Keratinocyte (primary cell): ENCODE measurements at regions not wholly inside any gene's neighbourhood (a gene's known extent, or its start where the extent isn't known, plus 50 kb on each side); places are given as distances from the start of the nearest gene placed in this dataset.
"Not testable (repeated sequence)": the region's sequence is repeated elsewhere in the genome, so short reads cannot be mapped to it uniquely, and the experiment has no call there.

Experiments used
- DNase-seq: peaks from one replicate; pipeline ENCODE4 v3.0.0-alpha.2; 2011; ENCODE audit warnings: low read depth, missing footprints, low spot score
- FAIRE-seq: peaks from 2 replicates; lab custom pipeline; 2011; peaks lifted over from hg19 to GRCh38; lab: Jason Lieb, UNC
- H2AFZ ChIP-seq: 2 replicates; pipeline ENCODE4 v1.6.0; 2012; ENCODE audit warnings: low read length, control low read depth, inconsistent platforms; ENCODE audit not compliant: control insufficient read depth
- H3K27ac ChIP-seq: 2 replicates; pipeline ENCODE4 v1.5.1; 2011; ENCODE audit warnings: low read length; ENCODE audit not compliant: control insufficient read depth, insufficient read depth
- H3K27me3 ChIP-seq: 3 replicates; pipeline ENCODE4 v1.6.0; 2011; ENCODE audit warnings: low read length; ENCODE audit not compliant: control insufficient read depth, insufficient read depth; ENCODE audit errors: extremely low read depth
- H3K36me3 ChIP-seq, 2 experiments: 2 replicates in 1 of 2; 3 replicates in 1 of 2; pipeline ENCODE4 v1.5.1; 2011; ENCODE audit warnings: low read length in 2 of 2, mild to moderate bottlenecking in 1 of 2; ENCODE audit not compliant: control insufficient read depth in 2 of 2, insufficient read depth in 2 of 2; ENCODE audit errors: extremely low read depth in 1 of 2
- H3K4me1 ChIP-seq: 3 replicates; pipeline ENCODE4 v1.5.1; 2011; ENCODE audit warnings: low read length; ENCODE audit not compliant: control insufficient read depth, insufficient read depth; ENCODE audit errors: extremely low read depth
- H3K4me2 ChIP-seq: 3 replicates; pipeline ENCODE4 v1.6.0; 2011; ENCODE audit warnings: low read depth, low read length; ENCODE audit not compliant: control insufficient read depth, insufficient read depth; ENCODE audit errors: extremely low read depth
- H3K4me3 ChIP-seq, 3 experiments: fragments of 200-600 bp in 1 of 3; sonication (generic) in 1 of 3; 2 replicates in 2 of 3; 3 replicates in 1 of 3; pipeline ENCODE4 v1.5.1; 2011 to 2016; ENCODE audit warnings: low read length in 3 of 3, mild to moderate bottlenecking in 3 of 3, control low read depth in 2 of 3, inconsistent platforms in 1 of 3, low read depth in 1 of 3, mixed read lengths in 1 of 3, mixed run types in 1 of 3, moderate library complexity in 1 of 3; ENCODE audit not compliant: control insufficient read depth in 2 of 3, insufficient read depth in 2 of 3; ENCODE audit errors: extremely low read depth in 1 of 3
- H3K79me2 ChIP-seq: 2 replicates; pipeline ENCODE4 v1.6.0; 2012; ENCODE audit warnings: low read length; ENCODE audit not compliant: control insufficient read depth, insufficient read depth
- H3K9ac ChIP-seq: 3 replicates; pipeline ENCODE4 v1.6.0; 2011; ENCODE audit warnings: low read length; ENCODE audit not compliant: control insufficient read depth, insufficient read depth; ENCODE audit errors: extremely low read depth
- H3K9me1 ChIP-seq: 3 replicates; pipeline ENCODE4 v1.6.0; 2011; ENCODE audit warnings: low read length; ENCODE audit not compliant: control insufficient read depth, insufficient read depth; ENCODE audit errors: extremely low read depth
- H3K9me3 ChIP-seq: 2 replicates; pipeline ENCODE4 v1.5.1; 2012; ENCODE audit warnings: low read depth, low read length; ENCODE audit not compliant: control insufficient read depth
- H4K20me1 ChIP-seq: 3 replicates; pipeline ENCODE4 v1.6.0; 2011; ENCODE audit warnings: low read length; ENCODE audit not compliant: control insufficient read depth, insufficient read depth; ENCODE audit errors: extremely low read depth
- EZH2 ChIP-seq: IDR thresholded peaks from one replicate; pipeline ENCODE4 v1.6.1; 2012; ENCODE audit warnings: inconsistent platforms, mild to moderate bottlenecking, low read length, moderate library complexity
- dilution Hi-C: fragments of 300-500 bp; cut with MboI; formaldehyde crosslinking; loops from one replicate; pipeline ENCODE4 v1.7.0; 2020; ENCODE audit warnings: low sequenced_read_pairs; ENCODE audit not compliant: extremely low pct_ligation_motif_present
- TF ChIP-seq, protein P1 (sequence below), 3 experiments: IDR thresholded peaks in 1 of 3; conservative IDR thresholded peaks in 1 of 3; optimal IDR thresholded peaks in 1 of 3; 2 replicates in 2 of 3; 3 replicates in 1 of 3; pipeline versions ENCODE3 to v1.5.1; 2011; ENCODE audit warnings: low read length in 3 of 3, mild to moderate bottlenecking in 3 of 3, moderate library complexity in 2 of 3, control low read depth in 1 of 3, inconsistent platforms in 1 of 3; ENCODE audit not compliant: insufficient read depth in 2 of 3; ENCODE audit errors: extremely low read depth in 1 of 3

GRCh38 chr18:49722477-49722876, 90.9 kb downstream of the ACAA2 start:
- TF ChIP-seq, protein P1, sequence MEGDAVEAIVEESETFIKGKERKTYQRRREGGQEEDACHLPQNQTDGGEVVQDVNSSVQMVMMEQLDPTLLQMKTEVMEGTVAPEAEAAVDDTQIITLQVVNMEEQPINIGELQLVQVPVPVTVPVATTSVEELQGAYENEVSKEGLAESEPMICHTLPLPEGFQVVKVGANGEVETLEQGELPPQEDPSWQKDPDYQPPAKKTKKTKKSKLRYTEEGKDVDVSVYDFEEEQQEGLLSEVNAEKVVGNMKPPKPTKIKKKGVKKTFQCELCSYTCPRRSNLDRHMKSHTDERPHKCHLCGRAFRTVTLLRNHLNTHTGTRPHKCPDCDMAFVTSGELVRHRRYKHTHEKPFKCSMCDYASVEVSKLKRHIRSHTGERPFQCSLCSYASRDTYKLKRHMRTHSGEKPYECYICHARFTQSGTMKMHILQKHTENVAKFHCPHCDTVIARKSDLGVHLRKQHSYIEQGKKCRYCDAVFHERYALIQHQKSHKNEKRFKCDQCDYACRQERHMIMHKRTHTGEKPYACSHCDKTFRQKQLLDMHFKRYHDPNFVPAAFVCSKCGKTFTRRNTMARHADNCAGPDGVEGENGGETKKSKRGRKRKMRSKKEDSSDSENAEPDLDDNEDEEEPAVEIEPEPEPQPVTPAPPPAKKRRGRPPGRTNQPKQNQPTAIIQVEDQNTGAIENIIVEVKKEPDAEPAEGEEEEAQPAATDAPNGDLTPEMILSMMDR (optimal IDR thresholded peaks at IDR 0.05 in 1 of 3, IDR thresholded peaks at IDR 0.05 in 1 of 3, conservative IDR thresholded peaks at IDR 0.05 in 1 of 3; ENCODE audit: extremely low read depth in 1 of 3, insufficient read depth in 2 of 3, low read length in 3 of 3): no peak
- TF ChIP-seq EZH2: no peak
- Histone ChIP-seq H3K4me3 (no peak overlapping the region), H3K79me2 (no peaks in the 10 kb centered on the region), H4K20me1 (no peaks in the 10 kb centered on the region), H3K36me3 (no peaks in the 10 kb centered on the region), H3K9me3 (no peaks in the 10 kb centered on the region), H3K4me1 (peaks cover 20% of the 10 kb centered on the region), H3K27me3 (no peaks in the 10 kb centered on the region), H3K9ac (no peak overlapping the region), H3K27ac (no peak overlapping the region), H3K4me2 (no peak overlapping the region), H3K9me1 (no peaks in the 10 kb centered on the region), H2AFZ (no peak overlapping the region)
- no peak for FAIRE-seq
- dilution Hi-C loops: no loop called here
- DNase-seq: no peak

DNA sequence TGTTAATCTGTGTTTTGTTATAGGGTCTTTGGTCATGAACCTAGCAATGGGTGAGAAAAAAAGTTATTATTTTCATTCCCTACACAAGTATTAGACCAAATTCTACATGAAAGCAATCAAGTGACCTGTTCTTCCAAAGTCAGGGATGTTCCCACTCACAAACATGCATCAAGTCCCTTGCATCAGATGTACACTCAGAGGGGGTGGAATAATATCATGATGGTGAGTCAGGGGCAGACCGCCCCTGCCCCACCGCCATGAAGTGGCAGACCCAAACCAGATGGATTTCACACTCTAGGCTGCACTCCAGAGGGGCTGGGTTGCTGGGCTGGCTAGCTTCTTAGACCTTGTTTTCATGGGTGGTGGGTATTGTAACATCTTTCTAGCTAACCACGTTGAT, 91.4 kb downstream of the ACAA2 start:
- no peak overlapping the region for H2AFZ ChIP-seq
- H3K27me3 ChIP-seq: no peaks in the 10 kb centered on the region
- no peak overlapping the region for H3K27ac ChIP-seq
- H3K4me1 ChIP-seq: peaks cover 20% of the 10 kb centered on the region
- no peaks in the 10 kb centered on the region for H3K9me3 ChIP-seq
- dilution Hi-C loops: no loop called here
- H3K9ac ChIP-seq: no peak overlapping the region
- H3K36me3 ChIP-seq: no peaks in the 10 kb centered on the region
- TF ChIP-seq EZH2: no peak
- TF ChIP-seq, protein P1 (optimal IDR thresholded peaks at IDR 0.05 in 1 of 3, IDR thresholded peaks at IDR 0.05 in 1 of 3, conservative IDR thresholded peaks at IDR 0.05 in 1 of 3; ENCODE audit: extremely low read depth in 1 of 3, insufficient read depth in 2 of 3, low read length in 3 of 3): no peak
- H3K9me1 ChIP-seq: no peaks in the 10 kb centered on the region
- FAIRE-seq: no peak
- H3K4me3 ChIP-seq: no peak overlapping the region
- H4K20me1 ChIP-seq: no peaks in the 10 kb centered on the region
- DNase-seq: no peak
- no peak overlapping the region for H3K4me2 ChIP-seq
- no peaks in the 10 kb centered on the region for H3K79me2 ChIP-seq

- H3K36me3 ChIP-seq, H3K27ac ChIP-seq, H2AFZ ChIP-seq, H3K4me3 ChIP-seq, FAIRE-seq, H3K79me2 ChIP-seq, H4K20me1 ChIP-seq, H3K9me3 ChIP-seq, dilution Hi-C loops, DNase-seq, H3K9me1 ChIP-seq, H3K9ac ChIP-seq, H3K4me2 ChIP-seq, H3K27me3 ChIP-seq: not testable (repeated sequence)
- peaks cover 16% of the 10 kb centered on the region for H3K4me1 ChIP-seq
Measured at GRCh38 chr18:49720944-49721343, 92.4 kb downstream of the ACAA2 start.
